K562 (cell line): ENCODE measurements at regions not wholly inside any gene's neighbourhood (a gene's known extent, or its start where the extent isn't known, plus 50 kb on each side); places are given as distances from the start of the nearest gene placed in this dataset.

Experiments used
- BRD9 ChIP-seq: fragments of 450-650 bp; IDR thresholded peaks from 2 replicates; pipeline ENCODE4 v1.6.1; 2018; ENCODE audit warnings: low read depth; ENCODE audit not compliant: partially characterized antibody
- CBFA2T2 ChIP-seq: fragments of 450-650 bp; conservative IDR thresholded peaks from 2 replicates; pipeline ENCODE4 v1.6.1; 2017; ENCODE audit warnings: mild to moderate bottlenecking
- FOXK1 ChIP-seq: sonication (generic); formaldehyde crosslinking; IDR thresholded peaks from 2 replicates; pipeline ENCODE4 v1.8.0; 2022; ENCODE audit warnings: missing genetic modification reagents, mild to moderate bottlenecking, borderline replicate concordance
- FOXP4 ChIP-seq: sonication (generic); formaldehyde crosslinking; IDR thresholded peaks from 2 replicates; pipeline ENCODE4 v1.8.0; 2022; ENCODE audit warnings: mild to moderate bottlenecking, missing genetic modification reagents, borderline replicate concordance
- GABPB2 ChIP-seq: fragments of 250-450 bp; sonication (Bioruptor Pico); conservative IDR thresholded peaks from 2 replicates; pipeline ENCODE4 v1.5.1; 2021; ENCODE audit warnings: mild to moderate bottlenecking
- MGA ChIP-seq: fragments of 450-650 bp; IDR thresholded peaks from 2 replicates; pipeline ENCODE4 v1.6.1; 2016; ENCODE audit warnings: mild to moderate bottlenecking, moderate library complexity
- SMAD2 ChIP-seq: fragments of 150-350 bp; IDR thresholded peaks from 2 replicates; pipeline ENCODE4 v1.6.1; 2014; ENCODE audit warnings: low read depth, mild to moderate bottlenecking, low read length
- SRSF1 ChIP-seq: fragments of 200-400 bp; formaldehyde crosslinking; IDR thresholded peaks from 2 replicates; pipeline ENCODE4 v1.6.1; 2017; ENCODE audit warnings: mild to moderate bottlenecking, low read depth, low read length, moderate library complexity
- TBP ChIP-seq: optimal IDR thresholded peaks from 2 replicates; pipeline ENCODE3; 2011; ENCODE audit warnings: low read depth, low read length, improper control_type of control experiment
- ZNF830 ChIP-seq: fragments of 250-450 bp; sonication (Bioruptor Pico); IDR thresholded peaks from 2 replicates; pipeline ENCODE4 v1.5.0; 2021; ENCODE audit warnings: mild to moderate bottlenecking
- TF ChIP-seq, protein P1 (sequence below): sonication (generic); formaldehyde crosslinking; IDR thresholded peaks from 2 replicates; pipeline ENCODE4 v1.8.0; 2023; ENCODE audit warnings: mild to moderate bottlenecking, missing genetic modification reagents
- TF ChIP-seq, protein P2 (sequence below): fragments of 250-450 bp; sonication (Bioruptor Pico); IDR thresholded peaks from 2 replicates; pipeline ENCODE4 v1.4.0; 2020; ENCODE audit warnings: borderline replicate concordance

DNA sequence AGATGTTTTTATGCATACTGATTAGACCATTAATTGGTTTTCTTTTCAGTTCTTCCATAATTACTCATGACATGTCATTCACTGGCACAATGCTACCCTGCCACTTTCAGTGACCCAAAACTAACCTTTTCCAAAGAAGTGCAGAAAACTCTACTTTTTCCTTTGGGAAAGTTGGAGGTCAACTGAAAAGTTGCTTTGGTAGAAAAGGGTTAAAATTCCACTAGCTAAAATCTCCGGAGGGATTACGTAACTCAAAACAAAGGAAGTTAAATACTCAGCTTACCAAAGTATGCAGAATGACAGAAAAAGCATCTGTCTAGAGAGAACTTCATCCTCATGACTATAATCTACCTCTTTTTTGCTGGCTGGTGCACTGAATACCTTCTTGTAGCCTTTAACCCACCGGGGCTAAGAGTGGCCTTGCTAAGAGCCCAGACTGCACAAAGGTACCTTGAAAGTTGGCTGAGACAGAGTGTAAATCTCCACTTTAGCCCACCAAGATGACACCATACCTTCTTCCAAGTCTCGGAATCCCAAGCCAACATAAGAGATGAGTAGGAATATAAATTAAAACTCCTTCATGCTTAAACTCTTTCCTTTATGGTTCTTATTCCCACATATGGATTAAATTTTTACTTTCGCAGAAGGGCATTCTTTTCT is 1099.5 kb upstream of the INTU start (continued):
- TF ChIP-seq MGA (no peak), SRSF1 (no peak), FOXK1 (no peak), FOXP4 (CRISPR knock-in tag) (no peak), BRD9 (no peak), CBFA2T2 (no peak), TBP (no peak), ZNF830 (CRISPR knock-in tag) (no peak), SMAD2 (no peak), GABPB2 (CRISPR knock-in tag) (no peak)
- TF ChIP-seq, protein P1, sequence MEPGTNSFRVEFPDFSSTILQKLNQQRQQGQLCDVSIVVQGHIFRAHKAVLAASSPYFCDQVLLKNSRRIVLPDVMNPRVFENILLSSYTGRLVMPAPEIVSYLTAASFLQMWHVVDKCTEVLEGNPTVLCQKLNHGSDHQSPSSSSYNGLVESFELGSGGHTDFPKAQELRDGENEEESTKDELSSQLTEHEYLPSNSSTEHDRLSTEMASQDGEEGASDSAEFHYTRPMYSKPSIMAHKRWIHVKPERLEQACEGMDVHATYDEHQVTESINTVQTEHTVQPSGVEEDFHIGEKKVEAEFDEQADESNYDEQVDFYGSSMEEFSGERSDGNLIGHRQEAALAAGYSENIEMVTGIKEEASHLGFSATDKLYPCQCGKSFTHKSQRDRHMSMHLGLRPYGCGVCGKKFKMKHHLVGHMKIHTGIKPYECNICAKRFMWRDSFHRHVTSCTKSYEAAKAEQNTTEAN (CRISPR knock-in tag): no peak
- TF ChIP-seq, protein P2, sequence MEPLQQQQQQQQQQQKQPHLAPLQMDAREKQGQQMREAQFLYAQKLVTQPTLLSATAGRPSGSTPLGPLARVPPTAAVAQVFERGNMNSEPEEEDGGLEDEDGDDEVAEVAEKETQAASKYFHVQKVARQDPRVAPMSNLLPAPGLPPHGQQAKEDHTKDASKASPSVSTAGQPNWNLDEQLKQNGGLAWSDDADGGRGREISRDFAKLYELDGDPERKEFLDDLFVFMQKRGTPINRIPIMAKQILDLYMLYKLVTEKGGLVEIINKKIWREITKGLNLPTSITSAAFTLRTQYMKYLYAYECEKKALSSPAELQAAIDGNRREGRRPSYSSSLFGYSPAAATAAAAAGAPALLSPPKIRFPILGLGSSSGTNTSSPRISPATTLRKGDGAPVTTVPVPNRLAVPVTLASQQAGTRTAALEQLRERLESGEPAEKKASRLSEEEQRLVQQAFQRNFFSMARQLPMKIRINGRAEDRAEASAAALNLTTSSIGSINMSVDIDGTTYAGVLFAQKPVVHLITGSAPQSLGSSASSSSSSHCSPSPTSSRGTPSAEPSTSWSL (CRISPR knock-in tag): no peak
